ENCODE measurements at regions not wholly inside any gene's neighbourhood (a gene's known extent, or its start where the extent isn't known, plus 50 kb on each side); places are given as distances from the start of the nearest gene placed in this dataset.

DNA sequence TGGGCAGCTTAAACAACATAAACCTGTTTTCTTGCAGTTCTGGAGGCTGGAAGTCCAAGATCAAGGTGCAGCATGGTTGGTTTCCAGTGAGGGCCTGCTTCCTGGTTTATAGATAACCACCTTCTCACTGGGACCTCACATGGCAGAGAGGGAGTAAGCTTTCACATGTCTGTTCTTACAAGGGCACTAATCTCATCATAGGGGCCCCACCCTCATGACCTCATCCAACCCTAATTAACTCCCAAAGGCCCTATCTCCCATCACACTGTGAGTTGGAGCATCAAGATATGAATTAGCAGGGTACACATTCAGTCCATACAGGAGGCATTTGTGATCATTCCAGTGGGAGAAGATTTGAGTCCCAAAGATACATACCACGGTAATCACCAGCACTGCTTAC is 50.5 kb upstream of the GRIN2A start:
- H3K4me3 ChIP-seq (ENCODE audit: low read depth in 2 of 2, low read length in 1 of 2) = no peak overlapping the region
- no peaks in the 10 kb centered on the region for H3K9me3 ChIP-seq
- no peaks in the 10 kb centered on the region for H3F3A ChIP-seq (replicated peaks; ENCODE audit: insufficient read depth)
- no peak for TF ChIP-seq NRF1 (IDR thresholded peaks at IDR 0.05; ENCODE audit: low read depth, low read length)
- TF ChIP-seq RCOR1 (IDR thresholded peaks at IDR 0.05; ENCODE audit: low read length) = no peak
- no peak for TF ChIP-seq MAX (IDR thresholded peaks at IDR 0.05; ENCODE audit: low read depth)
- no peaks in the 10 kb centered on the region for H3K79me2 ChIP-seq (ENCODE audit: insufficient read depth)
- no peak overlapping the region for H2AFZ ChIP-seq (ENCODE audit: low read depth)
- H3K27me3 ChIP-seq (ENCODE audit: insufficient read depth) = no peaks in the 10 kb centered on the region
- no peaks in the 10 kb centered on the region for H3K36me3 ChIP-seq (replicated peaks in 1 of 2; ENCODE audit: control insufficient read depth in 1 of 2, insufficient read depth in 2 of 2, low read length in 1 of 2)
- no peak overlapping the region for H3K4me2 ChIP-seq
- no peak overlapping the region for H3K27ac ChIP-seq (ENCODE audit: low read depth in 2 of 2, low read length in 1 of 2)
- ChIA-PET CTCF (no interaction called here), POLR2A (no interaction called here)
- H3K9me2 ChIP-seq = no peaks in the 10 kb centered on the region
- DNase-seq = no peak
- peaks cover 0 to 4% of the 10 kb centered on the region in 2 experiments; a peak in 1 of 4 replicates for H3K4me1 ChIP-seq (ENCODE audit: control insufficient read depth in 1 of 2, insufficient read depth in 2 of 2, low read depth in 1 of 2, low read length in 1 of 2)
- no peak overlapping the region for H3K9ac ChIP-seq
- no peaks in the 10 kb centered on the region for H4K20me1 ChIP-seq (ENCODE audit: insufficient read depth)
- 0% methylated on average over 1 of the region's 1 CpG for whole genome bisulfite sequencing (ENCODE audit: low lambda C conversion rate)

- ChIA-PET POLR2A (no interaction called here), CTCF (interaction anchor here (1.0 kb wide), 1 partner anchor 270 kb away, joined by 3 read pairs; no protein-coding TSS in a partner anchor)
- no peak overlapping the region for H3K4me3 ChIP-seq (ENCODE audit: low read depth in 2 of 2, low read length in 1 of 2)
Measured at GRCh38 chr16:10239640-10240039, 57.4 kb upstream of the GRIN2A start.

GRCh38 chr16:10240854-10241613 is 58.8 kb upstream of the GRIN2A start:
- Histone ChIP-seq H4K20me1 (ENCODE audit: insufficient read depth) (no peaks in the 10 kb centered on the region), H3K4me3 (ENCODE audit: low read depth in 2 of 2, low read length in 1 of 2) (no peak overlapping the region), H3K4me2 (no peak overlapping the region), H3K27ac (ENCODE audit: low read depth in 2 of 2, low read length in 1 of 2) (no peak overlapping the region), H3K27me3 (ENCODE audit: insufficient read depth) (no peaks in the 10 kb centered on the region), H3K36me3 (replicated peaks in 1 of 2; ENCODE audit: control insufficient read depth in 1 of 2, insufficient read depth in 2 of 2, low read length in 1 of 2) (no peaks in the 10 kb centered on the region), H3K9me3 (no peaks in the 10 kb centered on the region), H3F3A (replicated peaks; ENCODE audit: insufficient read depth) (no peaks in the 10 kb centered on the region), H2AFZ (ENCODE audit: low read depth) (no peak overlapping the region), H3K9me2 (no peaks in the 10 kb centered on the region), H3K79me2 (ENCODE audit: insufficient read depth) (no peaks in the 10 kb centered on the region), H3K9ac (no peak overlapping the region), H3K4me1 (ENCODE audit: control insufficient read depth in 1 of 2, insufficient read depth in 2 of 2, low read depth in 1 of 2, low read length in 1 of 2) (peaks cover 0 to 2% of the 10 kb centered on the region in 2 experiments; a peak in 1 of 4 replicates)
- WGBS (ENCODE audit: low lambda C conversion rate) = 31% methylated on average over 7 of the region's 7 CpGs
- POLR2A ChIA-PET = no interaction called here
- no peak for DNase-seq
- CTCF ChIA-PET = interaction anchor here (1.5 kb wide), 1 partner anchor 14 kb away, joined by 3 read pairs; no protein-coding TSS in a partner anchor
- TF ChIP-seq REST (IDR thresholded peaks at IDR 0.05; ENCODE audit: low read depth, low read length) (no peak), MXI1 (IDR thresholded peaks at IDR 0.05; ENCODE audit: low read depth, low read length) (no peak), NFIC (IDR thresholded peaks at IDR 0.05; ENCODE audit: borderline replicate concordance) (no peak), JUND (IDR thresholded peaks at IDR 0.05) (no peak), RXRA (IDR thresholded peaks at IDR 0.05; ENCODE audit: borderline replicate concordance, low read depth) (no peak), TAF1 (IDR thresholded peaks at IDR 0.05; ENCODE audit: borderline replicate concordance, low read depth, low read length) (no peak), POLR2AphosphoS5 (IDR thresholded peaks at IDR 0.05; ENCODE audit: low read depth, low read length) (no peak), TEAD4 (IDR thresholded peaks at IDR 0.05; ENCODE audit: borderline replicate concordance, insufficient read depth) (no peak), RFX5 (IDR thresholded peaks at IDR 0.05; ENCODE audit: low read length) (no peak), FOXM1 (IDR thresholded peaks at IDR 0.05; ENCODE audit: low read depth) (no peak), FOXJ3 (CRISPR knock-in tag; IDR thresholded peaks at IDR 0.05) (no peak), EP300 (IDR thresholded peaks at IDR 0.05; ENCODE audit: borderline replicate concordance in 1 of 2, low read depth in 1 of 2, low read length in 1 of 2) (no peak)
- TF ChIP-seq, protein P1, sequence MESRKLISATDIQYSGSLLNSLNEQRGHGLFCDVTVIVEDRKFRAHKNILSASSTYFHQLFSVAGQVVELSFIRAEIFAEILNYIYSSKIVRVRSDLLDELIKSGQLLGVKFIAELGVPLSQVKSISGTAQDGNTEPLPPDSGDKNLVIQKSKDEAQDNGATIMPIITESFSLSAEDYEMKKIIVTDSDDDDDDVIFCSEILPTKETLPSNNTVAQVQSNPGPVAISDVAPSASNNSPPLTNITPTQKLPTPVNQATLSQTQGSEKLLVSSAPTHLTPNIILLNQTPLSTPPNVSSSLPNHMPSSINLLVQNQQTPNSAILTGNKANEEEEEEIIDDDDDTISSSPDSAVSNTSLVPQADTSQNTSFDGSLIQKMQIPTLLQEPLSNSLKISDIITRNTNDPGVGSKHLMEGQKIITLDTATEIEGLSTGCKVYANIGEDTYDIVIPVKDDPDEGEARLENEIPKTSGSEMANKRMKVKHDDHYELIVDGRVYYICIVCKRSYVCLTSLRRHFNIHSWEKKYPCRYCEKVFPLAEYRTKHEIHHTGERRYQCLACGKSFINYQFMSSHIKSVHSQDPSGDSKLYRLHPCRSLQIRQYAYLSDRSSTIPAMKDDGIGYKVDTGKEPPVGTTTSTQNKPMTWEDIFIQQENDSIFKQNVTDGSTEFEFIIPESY (IDR thresholded peaks at IDR 0.05; ENCODE audit: borderline replicate concordance, low read depth) = no peak

More at GRCh38 chr16:10239640-10240039, 57.4 kb upstream of the GRIN2A start:
- no peaks in the 10 kb centered on the region for H3K36me3 ChIP-seq (replicated peaks in 1 of 2; ENCODE audit: control insufficient read depth in 1 of 2, insufficient read depth in 2 of 2, low read length in 1 of 2)
- WGBS (ENCODE audit: low lambda C conversion rate) = 30% methylated on average over 8 of the region's 8 CpGs
- no peaks in the 10 kb centered on the region for H3K9me2 ChIP-seq
- no peak for DNase-seq
- H3K79me2 ChIP-seq (ENCODE audit: insufficient read depth) = no peaks in the 10 kb centered on the region
- no peaks in the 10 kb centered on the region for H4K20me1 ChIP-seq (ENCODE audit: insufficient read depth)
- no peak for TF ChIP-seq TEAD4 (IDR thresholded peaks at IDR 0.05; ENCODE audit: borderline replicate concordance, insufficient read depth)
- no peaks in the 10 kb centered on the region for H3F3A ChIP-seq (replicated peaks; ENCODE audit: insufficient read depth)
- H3K27ac ChIP-seq (ENCODE audit: low read depth in 2 of 2, low read length in 1 of 2) = no peak overlapping the region
- H3K27me3 ChIP-seq (ENCODE audit: insufficient read depth) = no peaks in the 10 kb centered on the region
- H3K9ac ChIP-seq = no peak overlapping the region
- H2AFZ ChIP-seq (ENCODE audit: low read depth) = no peak overlapping the region
- H3K4me1 ChIP-seq (ENCODE audit: control insufficient read depth in 1 of 2, insufficient read depth in 2 of 2, low read depth in 1 of 2, low read length in 1 of 2) = no peaks in the 10 kb centered on the region
- H3K4me2 ChIP-seq = no peak overlapping the region
- no peaks in the 10 kb centered on the region for H3K9me3 ChIP-seq
